KOPT-K1 (cell line): ENCODE measurements at regions not wholly inside any gene's neighbourhood (a gene's known extent, or its start where the extent isn't known, plus 50 kb on each side); places are given as distances from the start of the nearest gene placed in this dataset.
A peak's percentile ranks its signal among the peaks of the same experiment; 100 is the strongest.
"Not testable (repeated sequence)": the region's sequence is repeated elsewhere in the genome, so short reads cannot be mapped to it uniquely, and the experiment has no call there.

ENCODE experiments used
- H3K27ac ChIP-seq: fragments of 200-600 bp; sonication (generic); 2 replicates; pipeline ENCODE4 v1.5.1; 2016; ENCODE audit warnings: antibody characterized with exemption, mild to moderate bottlenecking, low read depth, low read length; ENCODE audit not compliant: poor library complexity, severe bottlenecking
- H3K36me3 ChIP-seq: fragments of 200-600 bp; sonication (generic); 2 replicates; pipeline ENCODE4 v1.5.1; 2017; ENCODE audit warnings: antibody characterized with exemption, mild to moderate bottlenecking, low read length, moderate library complexity; ENCODE audit not compliant: insufficient read depth
- H3K9me3 ChIP-seq: fragments of 200-600 bp; sonication (generic); 2 replicates; pipeline ENCODE4 v1.5.1; 2017; ENCODE audit warnings: antibody characterized with exemption, low read length, mild to moderate bottlenecking; ENCODE audit not compliant: insufficient read depth, poor library complexity, severe bottlenecking

DNA sequence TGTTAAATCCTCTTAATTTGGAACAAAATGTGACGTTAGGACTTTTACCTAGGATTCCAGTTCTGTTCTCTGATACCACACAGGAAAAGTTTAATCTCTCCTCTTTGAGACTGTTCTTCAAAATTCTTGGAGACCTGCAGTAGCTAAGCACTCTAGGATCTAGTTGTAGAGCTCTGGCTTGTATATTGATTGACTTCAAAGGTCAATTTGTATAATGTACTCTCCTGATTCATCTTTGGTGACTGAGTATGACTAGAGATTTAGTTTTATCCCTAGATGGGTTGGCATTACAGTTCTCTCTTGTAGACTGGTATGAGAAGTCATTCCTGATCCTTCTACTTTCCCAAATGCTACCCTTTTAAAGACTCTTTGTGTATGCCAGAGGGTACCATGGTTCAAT is 168.4 kb upstream of the TPRG1 start:
- Histone ChIP-seq H3K9me3 (no peaks in the 10 kb centered on the region), H3K27ac (no peak overlapping the region), H3K36me3 (no peaks in the 10 kb centered on the region)

DNA sequence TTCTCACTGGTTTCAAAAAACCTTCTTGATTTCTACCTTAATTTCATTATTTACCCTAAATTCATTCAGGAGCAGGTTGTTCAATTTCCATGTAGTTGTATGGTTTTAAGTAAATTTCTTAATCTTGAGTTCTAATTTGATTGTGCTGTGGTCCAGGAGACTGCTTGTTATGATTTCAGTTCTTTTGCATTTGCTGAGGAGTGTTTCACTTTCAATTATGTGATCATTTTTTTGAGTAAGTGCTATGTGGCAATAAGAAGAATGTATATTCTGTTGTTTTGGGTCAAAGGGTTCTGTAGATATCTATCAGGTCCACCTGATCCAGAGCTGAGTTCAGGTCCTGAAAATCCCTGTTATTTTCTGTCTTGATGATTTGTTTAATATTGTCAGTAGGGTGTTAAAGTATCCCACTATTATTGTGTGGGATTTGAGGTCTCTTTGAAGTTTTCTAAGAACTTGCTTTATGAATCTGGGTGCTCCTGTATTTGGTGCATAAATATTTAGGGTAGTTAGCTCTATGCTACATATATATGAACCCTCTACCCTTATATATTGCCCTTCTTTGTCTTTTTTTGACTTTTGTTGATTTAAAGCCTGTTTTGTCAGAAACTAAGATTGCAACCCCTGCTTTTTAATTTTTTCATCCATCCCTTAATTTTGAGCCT is 158.4 kb upstream of the TPRG1 start:
- peaks cover 40% of the 10 kb centered on the region for H3K9me3 ChIP-seq
- H3K27ac ChIP-seq, result no peak overlapping the region
- no peaks in the 10 kb centered on the region for H3K36me3 ChIP-seq

DNA sequence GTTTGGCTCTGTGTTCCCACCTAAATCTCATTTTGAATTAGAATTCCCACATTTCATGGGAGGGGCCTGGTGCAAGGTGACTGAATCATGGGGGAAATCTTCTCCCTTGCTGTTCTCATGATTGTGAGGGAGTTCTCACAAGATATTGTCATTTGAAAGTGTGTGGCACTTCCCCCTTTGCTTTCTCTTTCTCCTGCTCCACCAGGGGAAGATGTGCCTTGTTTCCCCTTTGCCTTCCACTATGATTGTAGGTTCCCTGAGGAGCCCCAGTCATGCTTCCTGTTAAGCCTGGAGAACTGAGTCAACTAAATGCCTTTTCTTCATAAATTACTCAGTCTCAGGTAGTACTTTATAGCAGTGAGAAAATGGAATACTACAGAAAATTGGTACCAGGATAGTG is 157.2 kb upstream of the TPRG1 start:
- Histone ChIP-seq H3K36me3 (no peaks in the 10 kb centered on the region), H3K9me3 (peaks cover 40% of the 10 kb centered on the region), H3K27ac (no peak overlapping the region)

GRCh38 chr3:189022576-189023466 is 148.9 kb upstream of the TPRG1 start:
- not testable (repeated sequence) for H3K36me3 ChIP-seq, H3K27ac ChIP-seq
- peaks cover 11% of the 10 kb centered on the region for H3K9me3 ChIP-seq

DNA sequence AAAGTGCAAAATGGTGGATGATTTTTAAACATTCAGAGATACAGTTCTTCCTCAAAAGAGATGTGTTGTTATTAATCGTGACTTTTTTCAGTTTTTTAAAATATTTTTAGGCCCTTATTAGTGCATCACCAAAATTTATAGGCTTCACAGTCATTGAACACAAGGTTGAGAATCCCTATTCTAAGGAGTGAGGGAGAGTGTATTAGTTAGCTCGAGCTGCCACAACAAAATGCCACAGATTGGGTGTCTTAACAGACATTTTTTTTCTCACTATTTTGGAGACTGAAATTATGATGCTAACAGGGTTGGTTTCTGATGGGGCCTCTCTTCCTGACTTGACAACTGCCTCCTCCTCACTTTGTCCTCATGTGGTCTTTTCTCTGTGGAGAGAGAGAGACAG is 145.9 kb upstream of the TPRG1 start:
- H3K9me3 ChIP-seq, result peaks cover 11% of the 10 kb centered on the region
- no peaks in the 10 kb centered on the region for H3K36me3 ChIP-seq
- H3K27ac ChIP-seq, result no peak overlapping the region

- H3K9me3 ChIP-seq, result peaks cover 11% of the 10 kb centered on the region
- H3K27ac ChIP-seq, result no peak overlapping the region
- H3K36me3 ChIP-seq, result no peaks in the 10 kb centered on the region
Measured at GRCh38 chr3:189027626-189028155, 144.1 kb upstream of the TPRG1 start.

DNA sequence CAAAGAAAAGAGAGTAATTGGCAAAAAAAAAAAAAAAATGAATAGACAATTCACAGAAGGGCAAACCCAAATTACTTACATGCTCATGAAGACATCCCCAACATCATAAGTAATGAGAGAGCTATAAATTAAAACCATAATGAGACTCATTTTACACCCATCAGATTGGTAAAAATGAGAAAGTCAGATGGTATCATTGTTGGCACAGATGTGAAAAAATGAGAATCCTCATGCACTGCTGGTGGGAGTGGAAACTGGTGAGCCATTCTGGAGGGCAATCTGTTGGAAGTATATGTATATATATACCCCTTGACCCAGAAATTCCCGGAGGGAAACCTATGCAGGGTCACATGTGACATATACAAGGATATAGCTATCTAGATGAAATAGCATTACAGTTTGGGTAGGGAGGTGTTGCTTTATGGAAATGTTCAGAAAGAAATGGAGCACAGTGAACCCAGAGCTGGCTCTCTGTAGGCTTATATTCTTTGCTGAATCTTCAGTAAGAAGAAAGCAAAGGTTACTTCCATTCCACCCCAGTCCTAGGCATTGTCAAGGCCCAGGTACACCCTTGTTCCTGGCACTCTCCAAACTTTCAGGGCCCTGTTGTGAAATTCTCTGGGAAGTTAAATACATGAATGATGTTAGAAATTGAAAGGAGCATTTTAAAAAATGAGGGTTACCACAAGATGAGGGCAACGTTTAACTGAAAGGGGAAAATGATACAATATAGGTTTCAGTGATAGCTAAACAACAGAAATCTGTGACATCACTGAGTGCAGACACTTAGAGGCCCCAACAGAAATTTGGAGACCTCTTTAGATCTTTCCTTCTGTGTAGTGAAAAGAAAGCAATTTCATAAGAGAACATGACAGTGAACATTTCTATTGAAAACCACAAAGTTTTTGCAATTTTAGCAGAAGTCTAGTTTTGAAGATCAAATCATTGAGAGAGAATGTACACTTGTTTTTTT is 132.7 kb upstream of the TPRG1 start:
- H3K9me3 ChIP-seq, result peaks cover 4% of the 10 kb centered on the region
- peak overlapping the region; percentile 85 for H3K27ac ChIP-seq
- no peaks in the 10 kb centered on the region for H3K36me3 ChIP-seq

GRCh38 chr3:189040656-189041335 is 131.0 kb upstream of the TPRG1 start:
- Histone ChIP-seq H3K36me3 (no peaks in the 10 kb centered on the region), H3K27ac (peak overlapping the region; percentile 85), H3K9me3 (peaks cover 4% of the 10 kb centered on the region)

DNA sequence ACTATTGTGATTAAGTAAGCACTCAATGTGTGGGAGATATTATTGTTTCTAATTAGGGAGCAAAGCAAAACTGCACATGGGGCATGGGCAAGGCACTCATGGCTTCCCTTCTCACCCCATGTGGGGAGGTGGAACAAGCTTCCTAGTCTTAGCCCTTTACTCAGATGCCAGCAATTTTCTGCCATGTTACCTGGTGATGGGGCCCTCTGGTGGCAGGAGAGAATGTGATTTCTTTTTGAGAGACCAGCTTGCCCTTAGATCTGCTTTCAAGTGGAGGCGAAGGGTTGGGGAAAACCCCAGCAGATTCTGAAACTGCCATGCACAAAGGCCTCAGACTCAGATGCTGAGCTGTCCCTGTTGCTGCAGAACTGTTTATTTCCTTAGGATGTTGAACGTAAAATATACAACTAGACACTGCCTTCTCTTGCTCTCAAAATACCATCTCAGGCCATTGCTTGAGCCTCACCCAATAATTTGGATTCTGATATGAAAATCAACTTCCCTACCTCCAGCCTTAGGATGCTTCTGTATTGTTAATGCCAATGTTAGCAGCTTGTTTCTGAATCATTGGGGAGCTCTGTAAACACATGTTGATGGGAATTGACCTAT is 130.2 kb upstream of the TPRG1 start:
- no peaks in the 10 kb centered on the region for H3K36me3 ChIP-seq
- no peaks in the 10 kb centered on the region for H3K9me3 ChIP-seq
- H3K27ac ChIP-seq, result peak overlapping the region; percentile 85

DNA sequence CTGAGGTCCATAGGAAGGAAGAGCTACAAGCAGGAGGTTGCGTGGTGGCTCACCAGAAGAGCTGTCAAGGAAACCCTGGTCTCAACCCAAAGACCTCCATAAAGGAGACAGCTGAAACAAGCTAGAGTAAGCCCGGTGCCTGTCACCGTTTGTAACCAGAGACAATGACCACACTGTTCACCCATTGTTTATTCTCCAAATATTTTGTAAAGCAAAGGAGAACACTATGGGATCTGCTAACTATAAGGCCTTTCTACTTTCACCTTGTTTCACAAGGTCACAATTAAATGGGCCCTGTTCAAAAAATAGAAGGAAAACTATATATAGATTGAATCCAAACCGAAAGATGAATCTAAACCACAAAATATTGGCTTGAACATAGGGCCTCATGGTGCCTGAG is 128.9 kb upstream of the TPRG1 start:
- Histone ChIP-seq H3K36me3 (no peaks in the 10 kb centered on the region), H3K9me3 (no peaks in the 10 kb centered on the region), H3K27ac (no peak overlapping the region)

- Histone ChIP-seq H3K9me3 (no peaks in the 10 kb centered on the region), H3K27ac (no peak overlapping the region)
Measured at GRCh38 chr3:189049458-189050236, 122.1 kb upstream of the TPRG1 start.

DNA sequence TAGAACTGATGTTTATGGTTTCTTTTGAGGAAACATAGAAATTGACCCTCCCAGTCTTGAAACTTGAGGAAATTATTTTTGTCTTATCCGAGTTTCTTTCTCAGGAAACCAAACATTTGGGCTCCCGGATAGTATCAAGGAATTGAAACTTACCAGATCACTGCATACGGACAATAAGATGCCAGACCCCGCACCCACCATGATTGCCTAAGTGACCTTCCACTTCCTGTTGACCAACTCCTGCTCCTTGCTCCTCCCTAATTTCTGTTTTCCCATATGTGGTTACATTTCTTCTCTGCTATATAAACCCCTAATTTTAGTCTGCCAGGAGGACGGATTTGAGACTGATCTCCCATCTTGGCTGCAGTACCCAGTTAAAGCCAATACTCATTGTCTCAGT is 118.4 kb upstream of the TPRG1 start:
- H3K36me3 ChIP-seq, result no peaks in the 10 kb centered on the region
- no peak overlapping the region for H3K27ac ChIP-seq
- no peaks in the 10 kb centered on the region for H3K9me3 ChIP-seq

More at GRCh38 chr3:189049458-189050236, 122.1 kb upstream of the TPRG1 start:
- no peaks in the 10 kb centered on the region for H3K36me3 ChIP-seq

GRCh38 chr3:189056646-189057335 is 115.0 kb upstream of the TPRG1 start:
- Histone ChIP-seq H3K27ac (no peak overlapping the region), H3K36me3 (no peaks in the 10 kb centered on the region), H3K9me3 (peaks cover 10% of the 10 kb centered on the region)
